ENCODE measurements at regions not wholly inside any gene's neighbourhood (a gene's known extent, or its start where the extent isn't known, plus 50 kb on each side); places are given as distances from the start of the nearest gene placed in this dataset.

- H3K27ac ChIP-seq = no peak overlapping the region
- no peaks in the 10 kb centered on the region for H3K4me1 ChIP-seq
- no peak for DNase-seq
- TF ChIP-seq, protein P1, sequence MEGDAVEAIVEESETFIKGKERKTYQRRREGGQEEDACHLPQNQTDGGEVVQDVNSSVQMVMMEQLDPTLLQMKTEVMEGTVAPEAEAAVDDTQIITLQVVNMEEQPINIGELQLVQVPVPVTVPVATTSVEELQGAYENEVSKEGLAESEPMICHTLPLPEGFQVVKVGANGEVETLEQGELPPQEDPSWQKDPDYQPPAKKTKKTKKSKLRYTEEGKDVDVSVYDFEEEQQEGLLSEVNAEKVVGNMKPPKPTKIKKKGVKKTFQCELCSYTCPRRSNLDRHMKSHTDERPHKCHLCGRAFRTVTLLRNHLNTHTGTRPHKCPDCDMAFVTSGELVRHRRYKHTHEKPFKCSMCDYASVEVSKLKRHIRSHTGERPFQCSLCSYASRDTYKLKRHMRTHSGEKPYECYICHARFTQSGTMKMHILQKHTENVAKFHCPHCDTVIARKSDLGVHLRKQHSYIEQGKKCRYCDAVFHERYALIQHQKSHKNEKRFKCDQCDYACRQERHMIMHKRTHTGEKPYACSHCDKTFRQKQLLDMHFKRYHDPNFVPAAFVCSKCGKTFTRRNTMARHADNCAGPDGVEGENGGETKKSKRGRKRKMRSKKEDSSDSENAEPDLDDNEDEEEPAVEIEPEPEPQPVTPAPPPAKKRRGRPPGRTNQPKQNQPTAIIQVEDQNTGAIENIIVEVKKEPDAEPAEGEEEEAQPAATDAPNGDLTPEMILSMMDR (IDR thresholded peaks at IDR 0.05) = no peak
- no peak for TF ChIP-seq POLR2A (IDR thresholded peaks at IDR 0.05)
- H3K9me3 ChIP-seq = no peaks in the 10 kb centered on the region
- H3K36me3 ChIP-seq = no peaks in the 10 kb centered on the region
- H3K4me3 ChIP-seq = no peak overlapping the region
- H3K27me3 ChIP-seq = no peaks in the 10 kb centered on the region
Observed at GRCh38 chr12:114846771-114847170, 162.8 kb upstream of the TBX3 start.

DNA sequence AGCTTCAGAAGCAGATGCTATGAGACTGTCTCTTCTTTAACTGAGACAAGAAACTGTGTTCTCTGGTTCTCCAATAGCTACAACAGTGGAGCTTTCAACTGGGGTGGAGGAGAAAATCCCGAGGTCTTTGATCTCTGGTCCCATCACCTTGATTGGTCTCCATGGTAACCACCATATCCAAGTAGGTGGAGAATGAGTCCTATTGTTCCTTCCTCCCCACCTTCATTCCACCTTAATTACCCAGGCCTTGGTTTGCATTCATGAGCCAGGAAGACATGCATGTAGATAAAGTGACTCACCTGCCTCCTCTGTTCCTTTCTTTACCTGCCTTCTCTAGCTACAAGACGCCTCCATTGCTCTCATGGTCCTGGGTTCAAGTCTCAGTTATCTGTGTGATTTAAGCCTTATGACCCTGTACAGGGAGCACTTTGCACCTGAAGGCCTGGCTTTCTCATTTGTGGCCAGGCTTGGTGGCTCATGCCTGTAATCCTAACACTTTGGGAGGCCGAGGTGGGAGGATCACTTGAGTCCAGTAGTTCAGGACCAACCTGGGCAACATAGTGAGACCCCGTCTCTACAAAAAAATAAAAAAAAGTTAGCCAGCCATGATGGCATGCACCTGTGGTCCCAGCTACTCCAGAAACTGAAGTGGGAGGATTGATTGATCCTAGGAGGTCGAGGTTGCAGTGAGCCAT, 157.7 kb upstream of the TBX3 start:
- Histone ChIP-seq H3K4me3 (no peak overlapping the region), H3K27ac (no peak overlapping the region), H3K9me3 (no peaks in the 10 kb centered on the region), H3K4me1 (no peaks in the 10 kb centered on the region), H3K27me3 (no peaks in the 10 kb centered on the region), H3K36me3 (no peaks in the 10 kb centered on the region)
- no peak for DNase-seq
- TF ChIP-seq POLR2A (IDR thresholded peaks at IDR 0.05) = no peak

GRCh38 chr12:114838480-114838879, 154.5 kb upstream of the TBX3 start:
- peaks cover 0 to 5% (median 0%) of the 10 kb centered on the region in 4 donors for H3K9me3 ChIP-seq
- no peaks in the 10 kb centered on the region for H3K27me3 ChIP-seq
- no peak for TF ChIP-seq POLR2A (IDR thresholded peaks at IDR 0.05)
- TF ChIP-seq, protein P1 (IDR thresholded peaks at IDR 0.05) = no peak
- H3K4me3 ChIP-seq = no peak overlapping the region
- H3K36me3 ChIP-seq = no peaks in the 10 kb centered on the region
- H3K27ac ChIP-seq = no peak overlapping the region
- no peak for DNase-seq
- no peaks in the 10 kb centered on the region for H3K4me1 ChIP-seq

GRCh38 chr12:114836609-114837008, 152.6 kb upstream of the TBX3 start:
- Histone ChIP-seq H3K4me3 (no peak overlapping the region), H3K9me3 (peaks cover 0 to 5% (median 0%) of the 10 kb centered on the region in 4 donors), H3K27ac (no peak overlapping the region), H3K4me1 (no peaks in the 10 kb centered on the region), H3K27me3 (no peaks in the 10 kb centered on the region), H3K36me3 (no peaks in the 10 kb centered on the region)
- no peak for DNase-seq
- no peak for TF ChIP-seq POLR2A (IDR thresholded peaks at IDR 0.05)
- TF ChIP-seq, protein P1 (IDR thresholded peaks at IDR 0.05) = no peak

- no peak for TF ChIP-seq POLR2A (IDR thresholded peaks at IDR 0.05)
- TF ChIP-seq, protein P1 (IDR thresholded peaks at IDR 0.05) = no peak
- peaks cover 0 to 5% (median 0%) of the 10 kb centered on the region in 4 donors for H3K9me3 ChIP-seq
- H3K27me3 ChIP-seq = no peaks in the 10 kb centered on the region
- no peaks in the 10 kb centered on the region for H3K36me3 ChIP-seq
- H3K27ac ChIP-seq = no peak overlapping the region
- no peak overlapping the region for H3K4me3 ChIP-seq
- DNase-seq = no peak
- no peaks in the 10 kb centered on the region for H3K4me1 ChIP-seq
Observed at GRCh38 chr12:114835031-114835430, 151.1 kb upstream of the TBX3 start.

DNA sequence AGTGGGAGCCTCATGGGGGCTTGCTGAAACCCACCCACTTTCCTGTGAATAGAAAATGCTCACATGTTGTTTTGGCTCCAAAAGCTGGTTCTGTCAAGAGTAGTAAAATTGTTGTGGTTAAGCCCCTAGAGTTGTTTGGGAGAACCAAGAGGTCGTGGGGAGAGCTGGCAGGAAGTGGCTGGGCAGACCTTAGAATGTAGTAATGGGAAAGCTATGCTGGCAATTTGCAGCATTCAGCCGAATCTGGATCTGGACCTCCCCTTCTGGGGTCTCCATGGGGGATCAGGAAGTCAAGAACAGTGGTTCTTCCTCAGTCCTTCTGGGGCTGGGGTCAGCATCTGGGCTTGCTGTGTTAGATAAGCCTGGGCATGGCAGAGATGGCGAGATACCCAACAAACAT, 150.6 kb upstream of the TBX3 start:
- no peak for DNase-seq
- Histone ChIP-seq H3K4me1 (no peaks in the 10 kb centered on the region), H3K36me3 (no peaks in the 10 kb centered on the region), H3K4me3 (no peak overlapping the region), H3K9me3 (peaks cover 0 to 5% (median 0%) of the 10 kb centered on the region in 4 donors), H3K27me3 (no peaks in the 10 kb centered on the region), H3K27ac (no peak overlapping the region)
- no peak for TF ChIP-seq POLR2A (IDR thresholded peaks at IDR 0.05)
- TF ChIP-seq, protein P1 (IDR thresholded peaks at IDR 0.05) = no peak

All from Peyer's patch (tissue), 4 donors.